ENCODE measurements at regions not wholly inside any gene's neighbourhood (a gene's known extent, or its start where the extent isn't known, plus 50 kb on each side); places are given as distances from the start of the nearest gene placed in this dataset.
"Not testable (repeated sequence)": the region's sequence is repeated elsewhere in the genome, so short reads cannot be mapped to it uniquely, and the experiment has no call there.

GRCh38 chr1:149157409-149157808, 54.1 kb upstream of the NBPF9 start:
- not testable (repeated sequence) for DNase-seq (ENCODE audit: low read depth)

DNA sequence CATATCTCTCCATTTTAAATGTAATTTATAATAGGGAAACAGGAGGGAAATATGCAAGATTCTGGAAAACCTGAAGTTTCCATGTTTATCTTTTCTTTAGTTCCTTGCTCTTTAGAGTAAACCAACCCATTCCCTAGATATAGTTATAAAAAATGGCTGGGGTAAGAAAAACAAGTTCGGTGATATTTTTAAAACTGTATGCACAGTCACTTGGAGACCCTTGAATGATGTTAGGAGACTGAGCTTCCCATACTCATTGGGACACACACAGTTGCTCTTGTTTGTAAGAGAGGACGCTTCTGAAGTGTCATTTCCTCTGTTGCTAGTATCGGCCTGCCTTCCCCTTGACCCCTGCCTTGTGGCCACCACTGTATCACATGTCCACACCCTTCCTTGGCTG, 55.0 kb upstream of the NBPF9 start:
- DNase-seq (ENCODE audit: low read depth), result not testable (repeated sequence)

DNA sequence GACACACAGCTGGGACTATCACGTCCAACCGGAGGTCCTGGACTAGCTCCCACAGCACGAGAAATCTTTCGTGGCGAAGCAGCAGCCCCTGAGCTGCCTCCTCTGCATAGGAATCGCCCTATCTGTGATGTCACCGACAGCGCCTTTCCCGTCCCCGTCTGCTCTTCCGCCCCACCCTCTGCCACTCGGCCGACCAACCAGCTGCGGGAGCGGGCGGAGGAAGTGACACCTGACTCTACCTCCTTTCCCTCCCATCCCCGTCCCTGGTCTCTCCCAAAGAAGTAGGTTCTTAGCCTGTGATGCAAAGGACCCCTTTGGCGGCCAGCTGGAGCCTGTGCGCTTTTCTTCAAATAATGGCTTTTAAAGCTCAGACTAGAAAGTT, 59.7 kb upstream of the NBPF9 start:
- DNase-seq (ENCODE audit: low read depth), result not testable (repeated sequence)

GRCh38 chr1:149174765-149175164, 71.4 kb upstream of the NBPF9 start:
- not testable (repeated sequence) for DNase-seq (ENCODE audit: low read depth)

- DNase-seq (ENCODE audit: low read depth), result not testable (repeated sequence)
Observed at GRCh38 chr1:149175812-149176211, 72.5 kb upstream of the NBPF9 start.

GRCh38 chr1:149176453-149177316, 73.3 kb upstream of the NBPF9 start:
- peak; percentile 17 for DNase-seq (ENCODE audit: low read depth)

- not testable (repeated sequence) for DNase-seq (ENCODE audit: low read depth)
Observed at GRCh38 chr1:149190742-149191141, 87.4 kb upstream of the NBPF9 start.

DNA sequence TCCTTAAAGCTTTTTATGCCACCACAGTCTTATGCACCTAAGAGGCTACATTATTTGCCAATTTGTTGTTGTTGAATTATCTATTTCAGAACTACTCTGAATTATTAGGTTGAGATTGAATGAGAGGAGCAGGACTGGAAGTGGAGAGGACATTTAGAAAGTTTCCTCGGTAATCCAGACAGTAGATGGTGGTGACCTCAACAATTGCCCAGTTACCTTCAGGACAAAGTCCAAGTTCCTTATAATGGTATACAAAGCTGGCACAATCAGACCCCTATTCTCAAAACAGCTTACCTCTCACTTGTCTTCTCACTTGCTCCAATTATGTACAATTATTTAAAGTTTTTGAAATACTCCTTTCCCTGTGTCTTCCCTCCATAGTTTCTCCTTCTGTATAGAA, 93.3 kb upstream of the NBPF9 start:
- not testable (repeated sequence) for DNase-seq (ENCODE audit: low read depth)

DNA sequence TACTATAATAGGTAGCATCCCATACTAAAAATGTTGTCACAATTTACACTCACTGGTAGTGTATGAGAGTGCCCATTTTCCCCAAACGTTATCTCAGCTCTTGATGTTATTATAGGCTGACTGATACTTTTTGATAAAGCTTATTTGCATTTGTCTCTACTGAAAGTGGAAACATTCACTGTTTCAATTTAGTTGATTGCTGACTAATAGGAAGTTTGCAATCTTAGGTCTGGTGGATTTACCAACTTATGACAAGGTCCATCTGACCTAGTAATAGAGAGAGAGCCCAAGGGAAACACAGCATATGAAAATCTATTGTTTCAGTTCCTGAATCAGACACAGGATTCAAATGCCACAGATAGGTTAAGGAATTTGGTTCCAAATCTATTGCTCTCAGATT, 97.2 kb upstream of the NBPF9 start:
- not testable (repeated sequence) for DNase-seq (ENCODE audit: low read depth)

DNA sequence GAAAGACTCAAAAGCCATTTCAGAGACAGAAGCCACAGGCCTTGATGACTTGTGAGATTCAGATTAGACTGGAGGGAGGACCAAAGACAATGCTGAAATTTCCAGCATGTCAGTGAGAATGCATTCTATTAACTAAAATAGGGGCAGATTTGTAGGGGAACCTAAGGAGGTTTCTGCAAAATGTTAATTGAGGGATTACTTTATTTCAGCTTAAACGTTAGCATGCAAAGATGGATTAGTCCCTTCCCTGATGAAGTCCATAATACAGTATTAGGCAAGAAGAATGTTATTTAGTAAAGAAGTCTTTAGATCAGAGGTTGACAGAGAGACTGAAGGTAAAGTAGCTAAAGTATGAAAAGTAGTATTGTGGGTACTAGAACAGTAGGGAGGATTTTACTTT, 98.9 kb upstream of the NBPF9 start:
- not testable (repeated sequence) for DNase-seq (ENCODE audit: low read depth)

DNA sequence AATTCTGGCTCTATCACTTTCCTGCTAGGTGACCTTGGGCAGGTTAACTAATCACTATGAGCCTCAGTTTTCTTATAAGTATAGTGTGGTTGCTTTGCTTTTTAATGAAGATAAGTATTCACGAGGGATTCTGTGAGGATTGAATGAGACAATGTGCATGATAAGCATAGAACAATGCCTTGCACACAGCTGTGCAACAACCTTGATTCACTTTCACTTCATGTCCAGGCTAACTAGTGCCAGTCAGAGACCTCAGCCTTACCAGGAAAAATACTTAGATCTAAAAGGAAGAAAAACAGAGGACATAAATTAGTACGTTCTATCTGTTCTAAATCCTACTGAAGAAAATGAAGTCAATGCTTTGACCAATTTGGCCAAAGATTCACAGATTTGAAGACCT, 101.0 kb upstream of the NBPF9 start:
- not testable (repeated sequence) for DNase-seq (ENCODE audit: low read depth)

- not testable (repeated sequence) for DNase-seq (ENCODE audit: low read depth)
Observed at GRCh38 chr1:149208836-149209235, 105.5 kb upstream of the NBPF9 start.

DNA sequence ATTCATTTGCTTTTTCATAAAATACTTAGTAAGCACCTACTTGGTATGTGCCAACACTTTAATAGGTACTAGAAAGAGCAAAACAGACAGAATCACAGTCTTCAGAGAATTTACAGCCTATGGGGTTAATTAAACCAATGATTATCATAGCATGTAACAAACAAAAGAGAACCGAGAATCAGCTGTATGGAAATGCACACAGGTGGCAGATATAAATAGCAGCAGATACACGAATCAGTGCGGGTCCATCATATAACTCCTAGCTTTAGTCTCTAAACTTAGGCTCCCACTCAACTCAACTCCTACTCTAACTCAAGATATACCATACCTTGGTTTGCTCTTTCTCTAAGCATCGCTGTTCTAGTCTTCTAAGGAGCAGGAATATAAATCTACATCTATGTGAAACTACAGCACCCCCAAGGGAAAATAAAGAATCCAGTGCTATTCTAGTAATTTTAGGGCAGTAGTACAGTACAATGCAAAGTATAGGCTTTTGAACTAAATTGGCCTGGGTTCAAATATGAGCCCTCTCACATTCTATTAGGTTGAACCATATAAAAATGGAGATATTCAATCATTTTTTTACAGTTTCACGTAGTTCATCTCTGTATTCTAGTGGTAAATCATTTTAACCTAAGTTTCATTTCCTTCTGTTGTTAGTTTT, 108.5 kb upstream of the NBPF9 start:
- DNase-seq (ENCODE audit: low read depth), result not testable (repeated sequence)

- not testable (repeated sequence) for DNase-seq (ENCODE audit: low read depth)
Observed at GRCh38 chr1:149212946-149213345, 109.6 kb upstream of the NBPF9 start.

DNA sequence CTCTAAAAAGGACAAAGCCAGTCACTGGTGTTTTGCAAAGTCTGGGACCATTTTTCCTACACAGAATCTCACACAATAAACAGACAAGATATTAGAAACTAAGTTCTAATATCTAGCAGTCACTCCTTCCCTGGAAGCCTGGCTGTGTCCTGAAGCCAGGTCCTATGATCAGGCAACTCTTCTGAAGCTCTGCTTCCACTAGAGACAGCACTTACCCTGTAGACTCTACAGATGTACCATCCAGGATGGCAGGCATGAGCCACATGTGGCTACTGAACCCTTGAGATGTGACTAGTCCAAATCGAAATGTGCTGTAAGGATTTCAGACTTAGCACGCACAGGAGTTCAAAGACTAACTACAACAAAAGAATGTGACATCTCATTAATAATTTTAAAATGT, 110.3 kb upstream of the NBPF9 start:
- DNase-seq (ENCODE audit: low read depth), result not testable (repeated sequence)

DNA sequence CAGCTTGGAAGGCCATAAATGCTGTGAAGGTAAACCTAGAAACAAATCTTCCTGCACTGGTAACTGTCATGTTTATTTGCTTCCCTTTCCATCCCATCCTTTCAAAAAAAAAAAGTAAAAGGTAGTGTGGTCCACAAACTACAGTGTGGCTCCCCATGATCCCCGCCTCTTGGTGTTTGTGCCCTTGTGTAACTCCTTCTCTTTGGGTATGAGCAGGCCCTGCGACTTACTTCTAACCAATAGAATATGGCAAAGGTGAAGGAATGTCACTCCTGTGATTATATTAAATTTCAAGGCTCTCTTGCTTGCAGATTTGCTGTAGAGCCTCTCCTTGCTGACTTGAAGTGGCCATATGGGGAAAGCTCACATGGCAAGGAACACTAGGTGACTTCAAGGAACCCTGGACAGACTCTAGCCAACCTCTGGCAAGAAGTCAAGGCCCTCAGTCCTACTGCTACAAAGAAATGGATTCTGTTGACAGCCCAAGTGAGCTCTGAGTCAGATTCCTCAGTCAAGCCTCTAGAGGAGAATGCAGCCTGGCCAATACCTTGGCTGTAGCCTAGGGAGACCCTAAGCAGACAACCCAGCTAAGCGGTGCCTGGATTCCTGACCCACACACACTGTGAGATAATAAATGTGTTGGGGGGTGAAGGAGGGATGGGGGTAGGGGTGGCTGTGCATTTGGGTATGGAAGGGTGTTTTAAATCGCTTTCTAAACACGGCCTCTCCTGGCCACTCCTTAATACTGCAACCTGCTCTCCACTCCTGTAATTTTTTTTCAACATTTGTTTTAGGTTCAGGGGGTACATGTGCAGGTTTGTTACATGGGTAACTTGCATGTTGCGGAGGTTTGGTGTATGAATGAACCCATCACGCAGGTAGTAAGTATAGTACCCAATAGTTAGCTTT, 115.0 kb upstream of the NBPF9 start:
- DNase-seq (ENCODE audit: low read depth), result not testable (repeated sequence)

- not testable (repeated sequence) for DNase-seq (ENCODE audit: low read depth)
Observed at GRCh38 chr1:149219539-149219938, 116.2 kb upstream of the NBPF9 start.

GRCh38 chr1:149220463-149221074, 117.2 kb upstream of the NBPF9 start:
- DNase-seq (ENCODE audit: low read depth), result not testable (repeated sequence)

- DNase-seq (ENCODE audit: low read depth), result not testable (repeated sequence)
Observed at GRCh38 chr1:149227933-149228665, 124.7 kb upstream of the NBPF9 start.

GRCh38 chr1:149228672-149229585, 125.6 kb upstream of the NBPF9 start:
- not testable (repeated sequence) for DNase-seq (ENCODE audit: low read depth)

Data from HS-27A (cell line).